ENCODE measurements at regions not wholly inside any gene's neighbourhood (a gene's known extent, or its start where the extent isn't known, plus 50 kb on each side); places are given as distances from the start of the nearest gene placed in this dataset.

DNA sequence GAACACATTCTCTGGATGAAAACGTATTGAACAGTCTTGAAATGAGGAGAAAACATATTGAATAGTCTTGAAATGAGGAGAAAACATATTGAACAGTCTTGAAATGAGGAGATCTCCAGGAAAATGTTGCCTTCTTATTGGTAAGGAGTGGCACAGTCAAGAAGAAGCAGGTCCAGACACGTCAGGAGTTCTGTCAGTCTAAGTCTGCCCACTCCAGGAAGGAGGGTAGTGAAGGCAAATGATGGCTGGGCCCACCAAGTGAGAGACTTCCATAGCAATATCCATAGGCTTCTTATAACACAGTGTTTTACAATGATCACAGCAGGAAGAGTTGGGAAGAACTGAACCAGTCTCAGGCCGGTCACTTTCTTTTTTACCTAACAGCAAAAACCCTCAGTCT lies 316.2 kb downstream of the ETAA1 start:
- Histone ChIP-seq H3K9me3 (no peaks in the 10 kb centered on the region), H3K27me3 (no peaks in the 10 kb centered on the region), H3K4me3 (no peak overlapping the region), H3K36me3 (no peaks in the 10 kb centered on the region), H3K27ac (replicated peaks in 1 of 4) (no peak overlapping the region), H3K4me1 (peaks cover 0 to 18% (median 12%) of the 10 kb centered on the region in 4 donors)
- DNase-seq (ENCODE audit: extremely low spot score) = no peak
- 82% methylated on average over 3 of the region's 3 CpGs for WGBS
- TF ChIP-seq, protein P1, sequence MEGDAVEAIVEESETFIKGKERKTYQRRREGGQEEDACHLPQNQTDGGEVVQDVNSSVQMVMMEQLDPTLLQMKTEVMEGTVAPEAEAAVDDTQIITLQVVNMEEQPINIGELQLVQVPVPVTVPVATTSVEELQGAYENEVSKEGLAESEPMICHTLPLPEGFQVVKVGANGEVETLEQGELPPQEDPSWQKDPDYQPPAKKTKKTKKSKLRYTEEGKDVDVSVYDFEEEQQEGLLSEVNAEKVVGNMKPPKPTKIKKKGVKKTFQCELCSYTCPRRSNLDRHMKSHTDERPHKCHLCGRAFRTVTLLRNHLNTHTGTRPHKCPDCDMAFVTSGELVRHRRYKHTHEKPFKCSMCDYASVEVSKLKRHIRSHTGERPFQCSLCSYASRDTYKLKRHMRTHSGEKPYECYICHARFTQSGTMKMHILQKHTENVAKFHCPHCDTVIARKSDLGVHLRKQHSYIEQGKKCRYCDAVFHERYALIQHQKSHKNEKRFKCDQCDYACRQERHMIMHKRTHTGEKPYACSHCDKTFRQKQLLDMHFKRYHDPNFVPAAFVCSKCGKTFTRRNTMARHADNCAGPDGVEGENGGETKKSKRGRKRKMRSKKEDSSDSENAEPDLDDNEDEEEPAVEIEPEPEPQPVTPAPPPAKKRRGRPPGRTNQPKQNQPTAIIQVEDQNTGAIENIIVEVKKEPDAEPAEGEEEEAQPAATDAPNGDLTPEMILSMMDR (IDR thresholded peaks at IDR 0.05) = no peak
- TF ChIP-seq POLR2AphosphoS5 (IDR thresholded peaks at IDR 0.05) = no peak
- no peak for TF ChIP-seq EP300 (IDR thresholded peaks at IDR 0.05)
- no peak for TF ChIP-seq POLR2A (IDR thresholded peaks at IDR 0.05; ENCODE audit: low read depth)
- intact Hi-C loops (cut with DNase I) = no loop called here

DNA sequence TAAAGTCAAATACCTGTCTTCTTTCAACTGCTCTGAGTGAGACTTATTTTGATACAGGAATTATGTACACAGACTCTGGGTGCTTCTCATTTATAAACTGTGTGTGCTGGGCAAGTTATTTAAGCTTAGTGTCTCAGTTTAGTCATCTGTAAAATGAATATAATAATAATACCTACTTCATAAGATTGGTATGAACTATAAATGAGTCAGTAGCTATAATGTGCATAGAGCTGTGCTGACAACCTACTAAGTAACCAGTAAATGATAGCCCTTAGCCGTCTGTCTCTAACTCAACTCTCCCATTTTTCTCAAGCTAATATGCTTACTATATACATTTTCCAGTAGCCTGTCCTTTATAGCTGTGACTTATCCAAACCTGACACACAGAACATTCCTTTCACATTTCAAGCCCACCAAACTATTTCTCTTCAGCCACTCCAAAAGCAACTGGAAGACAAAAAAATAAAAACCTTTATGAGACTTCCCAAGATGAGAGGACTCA lies 319.8 kb downstream of the ETAA1 start:
- H3K36me3 ChIP-seq = no peaks in the 10 kb centered on the region
- no peak for DNase-seq (ENCODE audit: extremely low spot score)
- TF ChIP-seq POLR2A (IDR thresholded peaks at IDR 0.05; ENCODE audit: low read depth) = no peak
- no peak for TF ChIP-seq POLR2AphosphoS5 (IDR thresholded peaks at IDR 0.05)
- no peak for TF ChIP-seq EP300 (IDR thresholded peaks at IDR 0.05)
- TF ChIP-seq, protein P1 (IDR thresholded peaks at IDR 0.05) = no peak
- WGBS = 55% methylated on average over 1 of the region's 1 CpG
- H3K27ac ChIP-seq (replicated peaks in 1 of 4) = no peak overlapping the region
- peaks cover 0 to 15% (median 8%) of the 10 kb centered on the region in 4 donors for H3K4me1 ChIP-seq
- no peaks in the 10 kb centered on the region for H3K9me3 ChIP-seq
- H3K4me3 ChIP-seq = no peak overlapping the region
- H3K27me3 ChIP-seq = no peaks in the 10 kb centered on the region
- intact Hi-C loops (cut with DNase I) = no loop called here

DNA sequence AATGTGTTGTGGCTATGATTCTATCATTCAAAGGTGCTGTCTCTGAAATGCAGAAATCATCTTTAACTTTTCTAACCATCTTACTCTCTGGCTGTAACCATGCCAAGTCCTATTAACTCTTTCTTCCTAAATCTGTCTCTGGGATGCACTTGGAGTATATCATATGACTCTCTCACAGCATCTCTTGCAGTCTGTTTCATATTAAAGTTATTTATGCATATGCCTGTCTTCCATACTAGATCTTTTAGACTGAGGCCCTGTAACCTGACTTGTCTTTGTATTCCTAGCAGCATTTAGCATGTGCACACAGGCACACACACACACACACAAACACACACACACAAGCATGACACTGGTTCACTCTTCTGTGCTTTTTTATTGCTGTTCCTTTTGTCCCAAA lies 320.6 kb downstream of the ETAA1 start:
- H3K36me3 ChIP-seq = no peaks in the 10 kb centered on the region
- H3K4me3 ChIP-seq = no peak overlapping the region
- intact Hi-C loops (cut with DNase I) = no loop called here
- peaks cover 0 to 7% (median 1%) of the 10 kb centered on the region in 4 donors for H3K4me1 ChIP-seq
- no peaks in the 10 kb centered on the region for H3K27me3 ChIP-seq
- no peak for DNase-seq (ENCODE audit: extremely low spot score)
- TF ChIP-seq POLR2AphosphoS5 (IDR thresholded peaks at IDR 0.05) (no peak), EP300 (IDR thresholded peaks at IDR 0.05) (no peak), POLR2A (IDR thresholded peaks at IDR 0.05; ENCODE audit: low read depth) (no peak)
- TF ChIP-seq, protein P1 (IDR thresholded peaks at IDR 0.05) = no peak
- no peaks in the 10 kb centered on the region for H3K9me3 ChIP-seq
- H3K27ac ChIP-seq (replicated peaks in 1 of 4) = no peak overlapping the region

DNA sequence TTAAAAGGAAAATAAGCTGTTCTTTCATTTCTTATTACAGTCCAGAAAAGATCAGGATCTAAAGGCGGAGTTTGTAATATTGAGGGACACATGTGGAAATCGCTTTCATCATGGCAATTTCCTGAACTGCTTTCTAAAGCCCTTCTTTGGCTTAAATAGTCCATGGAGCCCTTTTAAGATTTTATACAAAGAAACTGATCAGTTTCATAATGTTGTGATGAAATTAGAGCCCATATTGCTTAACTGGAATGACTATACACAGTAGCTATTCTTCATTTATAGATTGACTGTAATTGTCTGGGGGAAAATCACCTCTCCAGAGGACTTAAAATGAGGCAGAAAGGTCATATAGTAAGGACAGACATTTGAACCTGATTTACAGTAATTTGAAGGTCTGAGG lies 322.2 kb downstream of the ETAA1 start:
- DNase-seq (ENCODE audit: extremely low spot score) = no peak
- Histone ChIP-seq H3K9me3 (no peaks in the 10 kb centered on the region), H3K36me3 (no peaks in the 10 kb centered on the region), H3K4me3 (no peak overlapping the region), H3K27me3 (no peaks in the 10 kb centered on the region), H3K4me1 (no peaks in the 10 kb centered on the region), H3K27ac (replicated peaks in 1 of 4) (no peak overlapping the region)
- TF ChIP-seq POLR2AphosphoS5 (IDR thresholded peaks at IDR 0.05) (no peak), EP300 (IDR thresholded peaks at IDR 0.05) (no peak), POLR2A (IDR thresholded peaks at IDR 0.05; ENCODE audit: low read depth) (no peak)
- TF ChIP-seq, protein P1 (IDR thresholded peaks at IDR 0.05) = no peak
- intact Hi-C loops (cut with DNase I) = no loop called here
- 91% methylated on average over 2 of the region's 2 CpGs for WGBS

DNA sequence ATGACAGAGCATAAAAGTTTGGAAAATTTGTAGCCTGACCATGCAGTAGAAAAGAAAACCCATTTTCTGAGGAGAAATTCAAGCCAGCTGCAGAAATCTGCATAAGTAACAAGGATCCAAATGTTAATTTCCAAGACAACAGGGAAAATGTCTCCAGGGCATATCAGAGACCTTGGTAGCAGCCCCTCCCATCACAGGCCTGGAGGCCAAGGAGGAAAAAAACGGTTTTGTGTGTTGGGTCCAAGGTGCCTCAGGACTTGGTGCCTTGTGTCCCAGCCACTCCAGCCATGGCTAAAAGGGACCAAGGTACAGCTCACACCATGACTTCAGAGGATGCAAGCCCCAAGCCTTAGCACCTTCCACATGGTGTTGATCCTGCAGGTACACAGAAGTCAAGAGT lies 324.4 kb downstream of the ETAA1 start:
- H3K27me3 ChIP-seq = no peaks in the 10 kb centered on the region
- no peaks in the 10 kb centered on the region for H3K36me3 ChIP-seq
- no peaks in the 10 kb centered on the region for H3K9me3 ChIP-seq
- no peak overlapping the region for H3K4me3 ChIP-seq
- H3K27ac ChIP-seq (replicated peaks in 1 of 4) = no peak overlapping the region
- intact Hi-C loops (cut with DNase I) = no loop called here
- no peaks in the 10 kb centered on the region for H3K4me1 ChIP-seq
- no peak for DNase-seq (ENCODE audit: extremely low spot score)
- 89% methylated on average over 1 of the region's 1 CpG for WGBS
- TF ChIP-seq, protein P1 (IDR thresholded peaks at IDR 0.05) = no peak
- TF ChIP-seq POLR2AphosphoS5 (IDR thresholded peaks at IDR 0.05) = no peak
- TF ChIP-seq POLR2A (IDR thresholded peaks at IDR 0.05; ENCODE audit: low read depth) = no peak
- no peak for TF ChIP-seq EP300 (IDR thresholded peaks at IDR 0.05)
